BJ (cell line): ENCODE measurements at regions not wholly inside any gene's neighbourhood (a gene's known extent, or its start where the extent isn't known, plus 50 kb on each side); places are given as distances from the start of the nearest gene placed in this dataset.

ENCODE experiments used
- CTCF ChIA-PET: fragments of 350-600 bp; formaldehyde crosslinking; extraction: SDS; loops from one replicate; lab custom pipeline; 2021; ENCODE audit warnings: antibody characterized with exemption, inconsistent platforms; lab: Yijun Ruan, JAX
- POLR2A ChIA-PET: fragments of 300-600 bp; sonication (Branson Sonifier 250); formaldehyde crosslinking; extraction: SDS; loops from one replicate; lab custom pipeline; 2021; ENCODE audit warnings: antibody characterized with exemption; lab: Charles Lee
- DNase-seq: peaks from one replicate; pipeline ENCODE4 v3.0.0-alpha.2; 2011; ENCODE audit warnings: low read depth
- H3K27me3 ChIP-seq: 2 replicates; pipeline ENCODE4 v1.6.0; 2011; ENCODE audit warnings: low read length; ENCODE audit not compliant: control insufficient read depth, insufficient read depth
- H3K36me3 ChIP-seq: 2 replicates; pipeline ENCODE4 v1.5.1; 2011; ENCODE audit warnings: low read length; ENCODE audit not compliant: control insufficient read depth, insufficient read depth
- H3K4me3 ChIP-seq: 2 replicates; pipeline ENCODE4 v1.5.1; 2011; ENCODE audit warnings: low read depth, mild to moderate bottlenecking, control low read depth, low read length
- CTCF ChIP-seq: IDR thresholded peaks from 2 replicates; pipeline ENCODE4 v1.5.1; 2011; ENCODE audit warnings: low read depth, mild to moderate bottlenecking, control low read depth, inconsistent platforms, low read length, moderate library complexity; ENCODE audit not compliant: insufficient read depth

DNA sequence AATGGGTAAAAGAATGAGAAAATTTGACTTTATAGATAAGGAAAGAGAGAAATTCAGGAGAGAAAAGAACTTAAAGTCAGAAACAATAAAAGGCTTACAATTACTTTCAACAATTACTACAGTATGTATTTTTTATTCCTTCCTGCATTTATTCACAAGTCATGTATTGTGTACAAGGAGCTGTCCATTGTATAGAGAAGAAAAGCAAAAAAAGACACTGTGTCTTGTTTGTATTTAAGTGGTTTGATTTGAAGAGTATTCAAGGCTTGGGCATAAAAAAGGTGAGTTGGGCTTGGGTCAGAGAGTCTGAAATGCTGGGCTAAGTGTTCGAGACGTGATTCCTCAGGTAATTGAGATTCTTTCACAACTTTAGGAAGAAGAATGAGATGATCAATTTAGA lies 394.2 kb upstream of the ROBO2 start:
- H3K4me3 ChIP-seq: no peak overlapping the region
- ChIA-PET POLR2A (no interaction called here), CTCF (interaction anchor here (1.0 kb wide), 1 partner anchor 20 kb away, joined by 3 read pairs; no protein-coding TSS in a partner anchor)
- DNase-seq: no peak
- H3K36me3 ChIP-seq: no peaks in the 10 kb centered on the region
- no peak for TF ChIP-seq CTCF
- H3K27me3 ChIP-seq: no peaks in the 10 kb centered on the region

GRCh38 chr3:76646921-76647562 lies 392.9 kb upstream of the ROBO2 start:
- H3K27me3 ChIP-seq: no peaks in the 10 kb centered on the region
- H3K4me3 ChIP-seq: no peak overlapping the region
- H3K36me3 ChIP-seq: no peaks in the 10 kb centered on the region
- no peak for DNase-seq
- POLR2A ChIA-PET: no interaction called here
- CTCF ChIA-PET: no interaction called here
- no peak for TF ChIP-seq CTCF

DNA sequence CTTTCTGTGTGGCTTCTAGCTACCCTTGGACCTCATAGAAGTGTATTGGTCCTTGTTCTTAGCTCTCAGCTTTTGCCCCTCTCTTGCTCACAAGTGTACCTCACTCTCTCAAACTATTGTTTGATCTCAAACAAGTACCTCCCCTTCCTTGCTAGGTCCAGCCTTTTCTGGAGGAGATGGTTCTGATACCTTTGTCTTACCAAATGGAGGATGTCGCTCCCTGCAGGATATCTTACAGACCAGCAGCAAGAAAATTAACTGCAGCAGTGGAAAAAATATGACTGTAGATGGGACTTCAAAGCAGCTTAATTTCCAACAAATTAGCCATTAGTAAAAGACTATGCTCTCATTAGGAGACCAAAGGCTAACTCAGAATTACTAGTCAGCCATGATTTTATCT lies 388.1 kb upstream of the ROBO2 start:
- no peak for TF ChIP-seq CTCF
- no peak for DNase-seq
- CTCF ChIA-PET: no interaction called here
- H3K36me3 ChIP-seq: no peaks in the 10 kb centered on the region
- POLR2A ChIA-PET: no interaction called here
- no peaks in the 10 kb centered on the region for H3K27me3 ChIP-seq
- H3K4me3 ChIP-seq: no peak overlapping the region

GRCh38 chr3:76652524-76652923 lies 387.4 kb upstream of the ROBO2 start:
- Histone ChIP-seq H3K4me3 (no peak overlapping the region), H3K27me3 (no peaks in the 10 kb centered on the region), H3K36me3 (no peaks in the 10 kb centered on the region)
- ChIA-PET POLR2A (no interaction called here), CTCF (no interaction called here)
- no peak for TF ChIP-seq CTCF
- DNase-seq: no peak

- no peak overlapping the region for H3K4me3 ChIP-seq
- ChIA-PET CTCF (no interaction called here), POLR2A (no interaction called here)
- no peak for DNase-seq
- no peaks in the 10 kb centered on the region for H3K36me3 ChIP-seq
- no peaks in the 10 kb centered on the region for H3K27me3 ChIP-seq
- TF ChIP-seq CTCF: no peak
These were observed 386.2 kb upstream of the ROBO2 start for GRCh38 chr3:76653640-76654251.
